ENCODE measurements at regions not wholly inside any gene's neighbourhood (a gene's known extent, or its start where the extent isn't known, plus 50 kb on each side); places are given as distances from the start of the nearest gene placed in this dataset.

DNA sequence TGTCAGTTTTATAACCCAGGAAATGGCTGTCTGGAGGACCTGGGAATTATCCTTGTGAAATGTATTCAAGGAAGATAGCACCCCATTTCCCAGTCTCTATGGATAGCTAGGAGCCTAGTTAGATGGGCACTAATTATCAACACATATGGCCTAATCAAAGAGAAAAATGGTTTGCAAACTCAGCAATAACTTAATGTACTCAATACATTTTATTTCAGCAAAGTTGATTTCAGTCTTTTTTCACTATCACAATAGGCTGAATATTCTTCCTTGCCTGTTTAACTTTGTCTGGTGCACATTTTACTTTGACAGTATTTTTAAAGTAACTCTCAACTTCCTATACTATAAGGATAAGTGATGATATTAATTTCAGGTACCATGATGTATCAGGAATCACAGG lies 756.3 kb downstream of the CCDC85A start:
- TF ChIP-seq PPARA (CRISPR knock-in tag; IDR thresholded peaks at IDR 0.05; ENCODE audit: borderline replicate concordance) (no peak), RARB (CRISPR knock-in tag; IDR thresholded peaks at IDR 0.05) (no peak), ESRRG (CRISPR knock-in tag; IDR thresholded peaks at IDR 0.05) (no peak), CSDC2 (CRISPR knock-in tag; IDR thresholded peaks at IDR 0.05) (no peak), ZNF565 (CRISPR knock-in tag; conservative IDR thresholded peaks at IDR 0.05; ENCODE audit: low read depth) (no peak), ARNTL (CRISPR knock-in tag; IDR thresholded peaks at IDR 0.05; ENCODE audit: borderline replicate concordance, low read depth) (no peak)
- TF ChIP-seq, protein P1, sequence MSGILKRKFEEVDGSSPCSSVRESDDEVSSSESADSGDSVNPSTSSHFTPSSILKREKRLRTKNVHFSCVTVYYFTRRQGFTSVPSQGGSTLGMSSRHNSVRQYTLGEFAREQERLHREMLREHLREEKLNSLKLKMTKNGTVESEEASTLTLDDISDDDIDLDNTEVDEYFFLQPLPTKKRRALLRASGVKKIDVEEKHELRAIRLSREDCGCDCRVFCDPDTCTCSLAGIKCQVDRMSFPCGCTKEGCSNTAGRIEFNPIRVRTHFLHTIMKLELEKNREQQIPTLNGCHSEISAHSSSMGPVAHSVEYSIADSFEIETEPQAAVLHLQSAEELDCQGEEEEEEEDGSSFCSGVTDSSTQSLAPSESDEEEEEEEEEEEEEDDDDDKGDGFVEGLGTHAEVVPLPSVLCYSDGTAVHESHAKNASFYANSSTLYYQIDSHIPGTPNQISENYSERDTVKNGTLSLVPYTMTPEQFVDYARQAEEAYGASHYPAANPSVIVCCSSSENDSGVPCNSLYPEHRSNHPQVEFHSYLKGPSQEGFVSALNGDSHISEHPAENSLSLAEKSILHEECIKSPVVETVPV (CRISPR knock-in tag; IDR thresholded peaks at IDR 0.05): no peak
- TF ChIP-seq, protein P2, sequence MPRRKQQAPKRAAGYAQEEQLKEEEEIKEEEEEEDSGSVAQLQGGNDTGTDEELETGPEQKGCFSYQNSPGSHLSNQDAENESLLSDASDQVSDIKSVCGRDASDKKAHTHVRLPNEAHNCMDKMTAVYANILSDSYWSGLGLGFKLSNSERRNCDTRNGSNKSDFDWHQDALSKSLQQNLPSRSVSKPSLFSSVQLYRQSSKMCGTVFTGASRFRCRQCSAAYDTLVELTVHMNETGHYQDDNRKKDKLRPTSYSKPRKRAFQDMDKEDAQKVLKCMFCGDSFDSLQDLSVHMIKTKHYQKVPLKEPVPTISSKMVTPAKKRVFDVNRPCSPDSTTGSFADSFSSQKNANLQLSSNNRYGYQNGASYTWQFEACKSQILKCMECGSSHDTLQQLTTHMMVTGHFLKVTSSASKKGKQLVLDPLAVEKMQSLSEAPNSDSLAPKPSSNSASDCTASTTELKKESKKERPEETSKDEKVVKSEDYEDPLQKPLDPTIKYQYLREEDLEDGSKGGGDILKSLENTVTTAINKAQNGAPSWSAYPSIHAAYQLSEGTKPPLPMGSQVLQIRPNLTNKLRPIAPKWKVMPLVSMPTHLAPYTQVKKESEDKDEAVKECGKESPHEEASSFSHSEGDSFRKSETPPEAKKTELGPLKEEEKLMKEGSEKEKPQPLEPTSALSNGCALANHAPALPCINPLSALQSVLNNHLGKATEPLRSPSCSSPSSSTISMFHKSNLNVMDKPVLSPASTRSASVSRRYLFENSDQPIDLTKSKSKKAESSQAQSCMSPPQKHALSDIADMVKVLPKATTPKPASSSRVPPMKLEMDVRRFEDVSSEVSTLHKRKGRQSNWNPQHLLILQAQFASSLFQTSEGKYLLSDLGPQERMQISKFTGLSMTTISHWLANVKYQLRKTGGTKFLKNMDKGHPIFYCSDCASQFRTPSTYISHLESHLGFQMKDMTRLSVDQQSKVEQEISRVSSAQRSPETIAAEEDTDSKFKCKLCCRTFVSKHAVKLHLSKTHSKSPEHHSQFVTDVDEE (CRISPR knock-in tag; IDR thresholded peaks at IDR 0.05): no peak

Measured in SK-N-SH treated with all-trans-retinoic acid at 6 μM for 48 hours (cell line).